Fibroblast of the aortic adventitia (primary cell): ENCODE measurements at regions not wholly inside any gene's neighbourhood (a gene's known extent, or its start where the extent isn't known, plus 50 kb on each side); places are given as distances from the start of the nearest gene placed in this dataset.
"Not testable (repeated sequence)": the region's sequence is repeated elsewhere in the genome, so short reads cannot be mapped to it uniquely, and the experiment has no call there.

Experiments
- DNase-seq: peaks from one replicate; pipeline ENCODE4 v3.0.0-alpha.2; 2010; ENCODE audit warnings: low read depth
- H3K4me3 ChIP-seq: 2 replicates; pipeline ENCODE4 v1.5.1; 2011; ENCODE audit warnings: low read depth, mild to moderate bottlenecking, control low read depth, low read length, moderate library complexity
- TF ChIP-seq, protein P1 (sequence below): IDR thresholded peaks from 2 replicates; pipeline ENCODE4 v1.5.1; 2011; ENCODE audit warnings: mild to moderate bottlenecking, low read length, control low read depth, inconsistent platforms; ENCODE audit not compliant: insufficient read depth

- H3K4me3 ChIP-seq = no peak overlapping the region
- TF ChIP-seq, protein P1, sequence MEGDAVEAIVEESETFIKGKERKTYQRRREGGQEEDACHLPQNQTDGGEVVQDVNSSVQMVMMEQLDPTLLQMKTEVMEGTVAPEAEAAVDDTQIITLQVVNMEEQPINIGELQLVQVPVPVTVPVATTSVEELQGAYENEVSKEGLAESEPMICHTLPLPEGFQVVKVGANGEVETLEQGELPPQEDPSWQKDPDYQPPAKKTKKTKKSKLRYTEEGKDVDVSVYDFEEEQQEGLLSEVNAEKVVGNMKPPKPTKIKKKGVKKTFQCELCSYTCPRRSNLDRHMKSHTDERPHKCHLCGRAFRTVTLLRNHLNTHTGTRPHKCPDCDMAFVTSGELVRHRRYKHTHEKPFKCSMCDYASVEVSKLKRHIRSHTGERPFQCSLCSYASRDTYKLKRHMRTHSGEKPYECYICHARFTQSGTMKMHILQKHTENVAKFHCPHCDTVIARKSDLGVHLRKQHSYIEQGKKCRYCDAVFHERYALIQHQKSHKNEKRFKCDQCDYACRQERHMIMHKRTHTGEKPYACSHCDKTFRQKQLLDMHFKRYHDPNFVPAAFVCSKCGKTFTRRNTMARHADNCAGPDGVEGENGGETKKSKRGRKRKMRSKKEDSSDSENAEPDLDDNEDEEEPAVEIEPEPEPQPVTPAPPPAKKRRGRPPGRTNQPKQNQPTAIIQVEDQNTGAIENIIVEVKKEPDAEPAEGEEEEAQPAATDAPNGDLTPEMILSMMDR = no peak
- no peak for DNase-seq
These were observed 379.4 kb upstream of the KIAA1217 start for GRCh38 chr10:23829556-23829955.

GRCh38 chr10:23834091-23834490 is 374.8 kb upstream of the KIAA1217 start:
- no peak for DNase-seq
- TF ChIP-seq, protein P1 = no peak
- no peak overlapping the region for H3K4me3 ChIP-seq

DNA sequence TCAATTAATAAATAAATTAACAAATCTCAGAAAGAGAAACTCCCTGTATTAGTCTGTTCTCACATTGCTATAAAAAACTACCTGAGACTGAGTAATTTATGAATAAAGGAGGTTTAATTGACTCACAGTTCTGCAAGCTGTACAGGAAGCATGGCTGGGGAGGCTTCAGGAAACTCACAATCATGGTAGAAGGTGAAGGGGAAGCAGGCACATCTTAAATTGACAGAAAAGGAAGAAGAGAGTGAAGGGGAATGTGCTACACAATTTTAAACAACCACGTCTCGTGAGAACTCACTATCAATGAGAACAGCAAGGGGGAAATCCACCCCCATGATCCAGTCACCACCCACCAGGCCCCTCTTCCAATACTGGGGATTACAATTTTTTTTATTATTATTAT is 358.3 kb upstream of the KIAA1217 start:
- H3K4me3 ChIP-seq = no peak overlapping the region
- DNase-seq = no peak
- TF ChIP-seq, protein P1 = no peak

- TF ChIP-seq, protein P1 = no peak
These were observed 349.3 kb upstream of the KIAA1217 start for GRCh38 chr10:23859598-23859997.

GRCh38 chr10:23864631-23865147 is 344.2 kb upstream of the KIAA1217 start:
- TF ChIP-seq, protein P1 = no peak
- DNase-seq = no peak
- no peak overlapping the region for H3K4me3 ChIP-seq

More at GRCh38 chr10:23859598-23859997, 349.3 kb upstream of the KIAA1217 start:
- H3K4me3 ChIP-seq = no peak overlapping the region
- no peak for DNase-seq

GRCh38 chr10:23866985-23867384 is 342.0 kb upstream of the KIAA1217 start:
- H3K4me3 ChIP-seq, DNase-seq: not testable (repeated sequence)

DNA sequence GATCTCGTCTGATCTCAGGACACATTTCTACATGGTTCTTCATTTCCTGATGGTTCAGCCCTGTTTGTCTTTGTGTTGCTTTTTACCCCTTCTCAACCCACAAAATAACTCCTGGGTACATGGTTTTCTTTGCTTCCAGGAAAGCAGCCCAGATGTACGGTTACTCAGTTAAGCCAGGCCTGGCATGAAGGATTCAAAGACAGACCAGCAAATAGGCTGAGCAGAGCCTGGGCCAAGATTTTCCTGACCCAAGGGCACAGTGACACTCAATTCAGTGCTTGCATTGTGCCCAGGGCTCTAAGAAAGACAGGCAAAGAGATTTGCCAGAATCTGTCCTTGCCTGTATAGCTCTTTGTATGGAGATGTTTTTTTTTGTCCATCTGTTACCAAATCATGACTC is 340.8 kb upstream of the KIAA1217 start:
- TF ChIP-seq, protein P1 = no peak
- no peak overlapping the region for H3K4me3 ChIP-seq
- DNase-seq = no peak
